B cell (primary cell): ENCODE measurements at regions not wholly inside any gene's neighbourhood (a gene's known extent, or its start where the extent isn't known, plus 50 kb on each side); places are given as distances from the start of the nearest gene placed in this dataset.

Source experiments
- ATAC-seq: fragments of 200-7000 bp; cut with Tn5 transposase; one replicate; pipeline ENCODE4 v1.10.0; 2021; ENCODE audit warnings: low read depth, mild to moderate bottlenecking, moderate number of reproducible peaks, moderate library complexity
- CTCF ChIA-PET: fragments of 350-600 bp; sonication (Branson Sonifier 250); formaldehyde crosslinking; loops from one replicate; lab custom pipeline; 2021; ENCODE audit warnings: antibody characterized with exemption, inconsistent platforms; lab: Charles Lee
- POLR2A ChIA-PET: fragments of 350-600 bp; sonication (Branson Sonifier 250); formaldehyde crosslinking; loops from one replicate; lab custom pipeline; 2021; ENCODE audit warnings: antibody characterized with exemption; lab: Charles Lee
- DNase-seq: peaks from one replicate; pipeline ENCODE4 v3.0.0; 2013
- H2AFZ ChIP-seq: 2 replicates; pipeline ENCODE4 v1.6.1; 2012; ENCODE audit warnings: mild to moderate bottlenecking, low read depth, low read length; ENCODE audit not compliant: insufficient read depth, poor library complexity, severe bottlenecking
- H3K27ac ChIP-seq, 2 donors: 1 replicate in 1 of 2; 2 replicates in 1 of 2; pipeline ENCODE4 v1.5.1; 2012 to 2013; ENCODE audit warnings: low read length in 2 of 2, mild to moderate bottlenecking in 2 of 2, moderate library complexity in 1 of 2
- H3K27me3 ChIP-seq, 4 experiments: fragments of 200-600 bp in 1 of 4; sonication (generic) in 1 of 4; replicated peaks in 1 of 4; 1 replicate in 2 of 4; 2 replicates in 2 of 4; pipeline versions ENCODE4 v1.6.1 to v1.7.0; 2013 to 2016; ENCODE audit warnings: low read length in 3 of 4, mild to moderate bottlenecking in 2 of 4, mixed read lengths in 1 of 4, moderate library complexity in 1 of 4; ENCODE audit not compliant: insufficient read depth in 4 of 4, control insufficient read depth in 3 of 4; ENCODE audit errors: control extremely low read depth in 1 of 4
- H3K36me3 ChIP-seq, 2 experiments: replicated peaks in 1 of 2; 1 replicate in 1 of 2; 2 replicates in 1 of 2; pipeline versions ENCODE4 v1.6.1 to v1.7.1; 2013; ENCODE audit warnings: low read length in 1 of 2; ENCODE audit not compliant: insufficient read depth in 2 of 2, control insufficient read depth in 1 of 2; ENCODE audit errors: control extremely low read depth in 1 of 2, extremely low read depth in 1 of 2
- H3K4me1 ChIP-seq, 2 donors: fragments of 200-600 bp in 1 of 2; sonication (generic) in 1 of 2; 1 replicate in 1 of 2; 2 replicates in 1 of 2; pipeline versions ENCODE4 v1.5.1 to v1.6.1; 2013 to 2017; ENCODE audit warnings: low read length in 2 of 2; ENCODE audit not compliant: control insufficient read depth in 2 of 2, insufficient read depth in 2 of 2
- H3K4me2 ChIP-seq: replicated peaks from 2 replicates; pipeline ENCODE3; 2012; ENCODE audit warnings: mild to moderate bottlenecking, low read depth, low read length; ENCODE audit not compliant: poor library complexity, severe bottlenecking
- H3K4me3 ChIP-seq, 5 experiments: fragments of 200-600 bp in 1 of 5; sonication (generic) in 1 of 5; 1 replicate in 3 of 5; 2 replicates in 2 of 5; pipeline versions ENCODE4 v1.5.1 to v1.7.0; 2011 to 2016; ENCODE audit warnings: low read length in 4 of 5, mild to moderate bottlenecking in 4 of 5, low read depth in 2 of 5, control low read depth in 1 of 5, moderate library complexity in 1 of 5; ENCODE audit not compliant: insufficient read depth in 1 of 5; ENCODE audit errors: control extremely low read depth in 1 of 5, extremely low read depth in 1 of 5
- H3K79me2 ChIP-seq: fragments of 200-600 bp; sonication (generic); one replicate; pipeline ENCODE4 v1.6.0; 2016; ENCODE audit warnings: low read length; ENCODE audit not compliant: control insufficient read depth, insufficient read depth
- H3K9ac ChIP-seq: fragments of 200-600 bp; sonication (generic); 2 replicates; pipeline ENCODE4 v1.6.1; 2017; ENCODE audit warnings: mild to moderate bottlenecking, low read length, moderate library complexity
- H3K9me3 ChIP-seq, 3 donors: one replicate each; pipeline versions ENCODE4 v1.6.1 to v1.7.1; 2013; ENCODE audit warnings: low read length in 2 of 3; ENCODE audit not compliant: control insufficient read depth in 2 of 3, insufficient read depth in 1 of 3; ENCODE audit errors: control extremely low read depth in 1 of 3
- H4K20me1 ChIP-seq: 2 replicates; pipeline ENCODE4 v1.6.0; 2012; ENCODE audit warnings: mild to moderate bottlenecking, low read length; ENCODE audit not compliant: insufficient read depth, control insufficient read depth, poor library complexity, severe bottlenecking
- H3K27ac Mint-ChIP-seq: one replicate; pipeline ENCODE4 v1.8.0; 2021; ENCODE audit warnings: mixed read lengths
- H3K27me3 Mint-ChIP-seq: one replicate; pipeline ENCODE4 v1.8.0; 2021; ENCODE audit warnings: mixed read lengths
- H3K4me1 Mint-ChIP-seq: one replicate; pipeline ENCODE4 v1.8.0; 2021; ENCODE audit warnings: mixed read lengths
- H3K4me3 Mint-ChIP-seq: one replicate; pipeline ENCODE4 v1.8.0; 2021; ENCODE audit warnings: mixed read lengths
- H3K9me3 Mint-ChIP-seq: one replicate; pipeline ENCODE4 v1.8.0; 2022; ENCODE audit warnings: mixed read lengths; ENCODE audit not compliant: insufficient read depth
- CTCF ChIP-seq: fragments of 200-600 bp; IDR thresholded peaks from one replicate; pipeline ENCODE4 v1.8.0; 2022; ENCODE audit warnings: antibody characterized with exemption, mild to moderate bottlenecking
- EZH2 ChIP-seq: IDR thresholded peaks from 2 replicates; pipeline ENCODE4 v1.6.1; 2012; ENCODE audit warnings: borderline replicate concordance, low read depth, mild to moderate bottlenecking, moderate library complexity, low read length; ENCODE audit not compliant: insufficient read depth, poor library complexity, severe bottlenecking
- WGBS: methylation state at CpG from one replicate; pipeline ENCODE4 v1.1.5; 2013; ENCODE audit warnings: missing lambda C conversion rate; ENCODE audit not compliant: insufficient coverage; 5-methylcytosine and 5-hydroxymethylcytosine counted together
- intact Hi-C: fragments of 100-400 bp; cut with micrococcal nuclease; formaldehyde crosslinking; loops from one replicate; pipeline ENCODE4 v1.10.0; 2022

- Histone ChIP-seq H3K27me3 (peaks cover 0 to 2% (median 0%) of the 10 kb centered on the region in 4 experiments), H3K27ac (no peak overlapping the region), H3K79me2 (no peaks in the 10 kb centered on the region), H3K9ac (no peak overlapping the region), H3K4me2 (no peak overlapping the region), H3K4me3 (no peak overlapping the region), H3K4me1 (no peaks in the 10 kb centered on the region), H3K9me3 (peaks cover 0 to 3% (median 0%) of the 10 kb centered on the region in 3 donors), H4K20me1 (no peaks in the 10 kb centered on the region), H2AFZ (no peak overlapping the region), H3K36me3 (no peaks in the 10 kb centered on the region)
- Mint-ChIP-seq H3K4me3 (no peak overlapping the region), H3K9me3 (no peaks in the 10 kb centered on the region), H3K4me1 (no peaks in the 10 kb centered on the region), H3K27me3 (peaks cover 5% of the 10 kb centered on the region), H3K27ac (no peak overlapping the region)
- no peak for ATAC-seq
- CTCF ChIA-PET = no interaction called here
- TF ChIP-seq CTCF = no peak
- no peak for TF ChIP-seq EZH2
- intact Hi-C loops = no loop called here
- POLR2A ChIA-PET = no interaction called here
- no peak for DNase-seq
- 91% methylated on average over 4 of the region's 4 CpGs for WGBS
These were observed 114.0 kb upstream of the ERCC4 start for GRCh38 chr16:13805951-13806350.

GRCh38 chr16:13806671-13807070 lies 113.3 kb upstream of the ERCC4 start:
- intact Hi-C loops = no loop called here
- Histone ChIP-seq H3K79me2 (no peaks in the 10 kb centered on the region), H4K20me1 (no peaks in the 10 kb centered on the region), H3K27ac (no peak overlapping the region), H2AFZ (no peak overlapping the region), H3K27me3 (peaks cover 0 to 2% (median 0%) of the 10 kb centered on the region in 4 experiments), H3K4me3 (no peak overlapping the region), H3K9ac (no peak overlapping the region), H3K9me3 (peaks cover 0 to 3% (median 0%) of the 10 kb centered on the region in 3 donors), H3K4me1 (no peaks in the 10 kb centered on the region), H3K4me2 (no peak overlapping the region), H3K36me3 (no peaks in the 10 kb centered on the region)
- Mint-ChIP-seq H3K27me3 (peaks cover 5% of the 10 kb centered on the region), H3K4me3 (no peak overlapping the region), H3K4me1 (no peaks in the 10 kb centered on the region), H3K27ac (no peak overlapping the region), H3K9me3 (no peaks in the 10 kb centered on the region)
- 100% methylated on average over 2 of the region's 5 CpGs for WGBS
- TF ChIP-seq CTCF = no peak
- no peak for TF ChIP-seq EZH2
- ATAC-seq (no peak), DNase-seq (no peak)
- POLR2A ChIA-PET = no interaction called here
- CTCF ChIA-PET = no interaction called here
